NCI-H187 (cell line): ENCODE measurements at regions not wholly inside any gene's neighbourhood (a gene's known extent, or its start where the extent isn't known, plus 50 kb on each side); places are given as distances from the start of the nearest gene placed in this dataset.

Source experiments
- DNase-seq, 2 experiments: peaks; one replicate each; lab custom pipeline; 2025; lab: John Stamatoyannopoulos, UW

- DNase-seq = no peak
These were observed 550.5 kb downstream of the MMUT start for GRCh38 chr6:48912503-48912902.

- no peak for DNase-seq
These were observed 558.2 kb downstream of the MMUT start for GRCh38 chr6:48904809-48905208.

GRCh38 chr6:48894469-48894868 lies 568.6 kb downstream of the MMUT start:
- DNase-seq = no peak

- DNase-seq = no peak
These were observed 570.0 kb downstream of the MMUT start for GRCh38 chr6:48893048-48893447.

GRCh38 chr6:48891308-48891707 lies 571.7 kb downstream of the MMUT start:
- DNase-seq = no peak

- no peak for DNase-seq
These were observed 573.6 kb downstream of the MMUT start for GRCh38 chr6:48889429-48889828.

- no peak for DNase-seq
These were observed 579.9 kb downstream of the MMUT start for GRCh38 chr6:48883116-48883515.

GRCh38 chr6:48881551-48881950 lies 581.5 kb downstream of the MMUT start:
- DNase-seq = no peak

- no peak for DNase-seq
These were observed 593.5 kb downstream of the MMUT start for GRCh38 chr6:48869595-48869994.

- DNase-seq = no peak
These were observed 596.4 kb downstream of the MMUT start for GRCh38 chr6:48866682-48867081.

GRCh38 chr6:48860175-48860574 lies 602.9 kb downstream of the MMUT start:
- DNase-seq = no peak

- no peak for DNase-seq
These were observed 603.4 kb downstream of the MMUT start for GRCh38 chr6:48859562-48860123.

- DNase-seq = no peak
These were observed 617.8 kb downstream of the MMUT start for GRCh38 chr6:48845219-48845618.

GRCh38 chr6:48844696-48845095 lies 618.4 kb downstream of the MMUT start:
- DNase-seq = no peak

- no peak for DNase-seq
These were observed 622.2 kb downstream of the MMUT start for GRCh38 chr6:48840896-48841295.

- no peak for DNase-seq
These were observed 623.8 kb downstream of the MMUT start for GRCh38 chr6:48839206-48839605.

- DNase-seq = no peak
These were observed 625.3 kb downstream of the MMUT start for GRCh38 chr6:48837744-48838143.

- DNase-seq = no peak
These were observed 627.6 kb downstream of the MMUT start for GRCh38 chr6:48835421-48835958.

- no peak for DNase-seq
These were observed 628.3 kb downstream of the MMUT start for GRCh38 chr6:48834706-48835105.

GRCh38 chr6:48833916-48834315 lies 629.1 kb downstream of the MMUT start:
- DNase-seq = no peak

- DNase-seq = no peak
These were observed 636.0 kb downstream of the MMUT start for GRCh38 chr6:48826901-48827701.

- no peak for DNase-seq
These were observed 636.9 kb downstream of the MMUT start for GRCh38 chr6:48826152-48826515.

GRCh38 chr6:48825501-48826151 lies 637.4 kb downstream of the MMUT start:
- no peak for DNase-seq
